SK-N-SH (cell line): ENCODE measurements at regions not wholly inside any gene's neighbourhood (a gene's known extent, or its start where the extent isn't known, plus 50 kb on each side); places are given as distances from the start of the nearest gene placed in this dataset.

Experiments used
- CTCF ChIA-PET: fragments of 300-600, 350-600 bp; formaldehyde crosslinking; extraction: SDS; loops from one replicate; lab custom pipeline; 2021; lab: Yijun Ruan, JAX
- POLR2A ChIA-PET: fragments of 350-600 bp; sonication (Branson Sonifier 250); formaldehyde crosslinking; extraction: SDS; loops from one replicate; lab custom pipeline; 2020; ENCODE audit warnings: antibody characterized with exemption, inconsistent platforms; lab: Yijun Ruan, JAX
- DNase-seq: peaks from one replicate; pipeline ENCODE4 v3.0.0; 2012
- H2AFZ ChIP-seq: fragments of 200-600 bp; sonication (generic); 2 replicates; pipeline ENCODE4 v1.8.1; 2016; ENCODE audit warnings: antibody characterized with exemption, mild to moderate bottlenecking, low read depth
- H3F3A ChIP-seq: fragments of 200-600 bp; sonication (generic); replicated peaks from 2 replicates; pipeline ENCODE3; 2016; ENCODE audit warnings: antibody characterized with exemption, mild to moderate bottlenecking; ENCODE audit not compliant: insufficient read depth
- H3K27ac ChIP-seq, 2 experiments: fragments of 200-500 bp in 1 of 2; fragments of 200-600 bp in 1 of 2; sonication (Bioruptor generic) in 1 of 2; sonication (generic), shearing (Covaris generic) in 1 of 2; 2 replicates each; pipeline versions ENCODE4 v1.5.1 to v1.6.1; 2014 to 2016; ENCODE audit warnings: low read depth in 2 of 2, inconsistent platforms in 1 of 2, low read length in 1 of 2, mild to moderate bottlenecking in 1 of 2, mixed read lengths in 1 of 2
- H3K27me3 ChIP-seq: fragments of 200-600 bp; sonication (generic), shearing (Covaris generic); 2 replicates; pipeline ENCODE4 v1.6.1; 2016; ENCODE audit warnings: mixed run types; ENCODE audit not compliant: insufficient read depth
- H3K36me3 ChIP-seq, 2 experiments: fragments of 200-500 bp in 1 of 2; fragments of 200-600 bp in 1 of 2; sonication (Bioruptor generic) in 1 of 2; sonication (generic) in 1 of 2; replicated peaks in 1 of 2; 2 replicates each; pipeline versions ENCODE3 to v1.5.1; 2014 to 2016; ENCODE audit warnings: low read length in 1 of 2, mild to moderate bottlenecking in 1 of 2; ENCODE audit not compliant: insufficient read depth in 2 of 2, control insufficient read depth in 1 of 2
- H3K4me1 ChIP-seq, 2 experiments: fragments of 200-500 bp in 1 of 2; fragments of 200-600 bp in 1 of 2; sonication (Bioruptor generic) in 1 of 2; sonication (generic), shearing (Covaris generic) in 1 of 2; 2 replicates each; pipeline versions ENCODE4 v1.5.1 to v1.6.1; 2014 to 2016; ENCODE audit warnings: low read depth in 1 of 2, low read length in 1 of 2, mixed run types in 1 of 2; ENCODE audit not compliant: insufficient read depth in 2 of 2, control insufficient read depth in 1 of 2
- H3K4me2 ChIP-seq: fragments of 200-600 bp; sonication (generic), shearing (Covaris generic); 2 replicates; pipeline ENCODE4 v1.6.1; 2017; ENCODE audit warnings: mixed run types
- H3K4me3 ChIP-seq, 2 experiments: fragments of 200-500 bp in 1 of 2; fragments of 200-600 bp in 1 of 2; sonication (Bioruptor generic) in 1 of 2; sonication (generic), shearing (Covaris generic) in 1 of 2; 2 replicates each; pipeline versions ENCODE4 v1.5.1 to v1.8.1; 2014 to 2016; ENCODE audit warnings: low read depth in 2 of 2, inconsistent platforms in 1 of 2, low read length in 1 of 2, mild to moderate bottlenecking in 1 of 2, mixed read lengths in 1 of 2, moderate library complexity in 1 of 2
- H3K79me2 ChIP-seq: fragments of 200-600 bp; sonication (generic); 2 replicates; pipeline ENCODE4 v1.8.1; 2017; ENCODE audit warnings: mild to moderate bottlenecking; ENCODE audit not compliant: insufficient read depth
- H3K9ac ChIP-seq: fragments of 200-600 bp; sonication (generic); 2 replicates; pipeline ENCODE4 v1.6.1; 2017; ENCODE audit warnings: mixed run types
- H3K9me2 ChIP-seq: fragments of 200-600 bp; sonication (generic); 2 replicates; pipeline ENCODE4 v1.6.1; 2017; ENCODE audit warnings: mixed run types
- H3K9me3 ChIP-seq: fragments of 200-600 bp; sonication (generic); 2 replicates; pipeline ENCODE4 v1.6.1; 2017; ENCODE audit warnings: mixed run types, mild to moderate bottlenecking, moderate library complexity
- H4K20me1 ChIP-seq: fragments of 200-600 bp; sonication (generic); 2 replicates; pipeline ENCODE4 v1.6.1; 2017; ENCODE audit warnings: mild to moderate bottlenecking, mixed run types; ENCODE audit not compliant: insufficient read depth
- CTCF ChIP-seq: fragments of 200-600 bp; sonication (generic); IDR thresholded peaks from 2 replicates; pipeline ENCODE4 v1.6.1; 2017; ENCODE audit warnings: antibody characterized with exemption, mild to moderate bottlenecking, moderate library complexity
- FOSL2 ChIP-seq: IDR thresholded peaks from 2 replicates; pipeline ENCODE4 v1.4.0; 2012; ENCODE audit warnings: low read depth, mild to moderate bottlenecking, moderate library complexity, borderline replicate concordance
- FOXJ3 ChIP-seq: sonication (generic); formaldehyde crosslinking; IDR thresholded peaks from 2 replicates; pipeline ENCODE4 v1.5.1; 2020; ENCODE audit warnings: mild to moderate bottlenecking, missing genetic modification reagents
- FOXM1 ChIP-seq: IDR thresholded peaks from 2 replicates; pipeline ENCODE4 v1.4.0; 2012; ENCODE audit warnings: low read depth, mild to moderate bottlenecking
- IRF3 ChIP-seq: fragments of 150-350 bp; IDR thresholded peaks from 2 replicates; pipeline ENCODE4 v1.6.1; 2016; ENCODE audit warnings: mild to moderate bottlenecking, low read depth, low read length
- NRF1 ChIP-seq: IDR thresholded peaks from 2 replicates; pipeline ENCODE4 v1.6.1; 2012; ENCODE audit warnings: low read depth, mild to moderate bottlenecking, low read length
- RAD21 ChIP-seq: IDR thresholded peaks from 2 replicates; pipeline ENCODE4 v1.6.1; 2012; ENCODE audit warnings: mild to moderate bottlenecking, low read length
- REST ChIP-seq: IDR thresholded peaks from 2 replicates; pipeline ENCODE4 v1.6.1; 2012; ENCODE audit warnings: mild to moderate bottlenecking, low read depth, low read length, moderate library complexity
- RXRA ChIP-seq: IDR thresholded peaks from 2 replicates; pipeline ENCODE4 v1.4.0; 2012; ENCODE audit warnings: low read depth, mild to moderate bottlenecking, borderline replicate concordance
- TEAD4 ChIP-seq: IDR thresholded peaks from 2 replicates; pipeline ENCODE4 v1.4.0; 2012; ENCODE audit warnings: mild to moderate bottlenecking, borderline replicate concordance; ENCODE audit not compliant: insufficient read depth
- ZBTB33 ChIP-seq: IDR thresholded peaks from 2 replicates; pipeline ENCODE4 v1.4.0; 2012; ENCODE audit warnings: low read depth, borderline replicate concordance
- WGBS: methylation state at CpG from one replicate; pipeline ENCODE4 v1.1.6; 2017; ENCODE audit warnings: low lambda C conversion rate; 5-methylcytosine and 5-hydroxymethylcytosine counted together

GRCh38 chr5:23963449-23963848 lies 456.0 kb downstream of the PRDM9 start:
- CTCF ChIA-PET, result interaction anchor here (1.0 kb wide), 1 partner anchor 15 kb away, joined by 3 read pairs; no protein-coding TSS in a partner anchor
- Histone ChIP-seq H4K20me1 (no peaks in the 10 kb centered on the region), H3K4me1 (no peaks in the 10 kb centered on the region), H3K9me3 (no peaks in the 10 kb centered on the region), H2AFZ (no peak overlapping the region), H3K9ac (no peak overlapping the region), H3K27me3 (no peaks in the 10 kb centered on the region), H3K9me2 (0 out of 2 replicates have a peak, but pooled peaks cover 2% of the 10 kb centered on the region), H3K79me2 (no peaks in the 10 kb centered on the region), H3K27ac (no peak overlapping the region), H3K4me2 (no peak overlapping the region), H3K4me3 (no peak overlapping the region), H3K36me3 (no peaks in the 10 kb centered on the region), H3F3A (no peaks in the 10 kb centered on the region)
- DNase-seq, result no peak
- WGBS, result 2% methylated on average over 5 of the region's 5 CpGs
- TF ChIP-seq IRF3 (no peak), FOXJ3 (CRISPR knock-in tag) (no peak), REST (no peak), NRF1 (no peak), CTCF (no peak), FOSL2 (no peak), RAD21 (no peak), RXRA (no peak), TEAD4 (no peak), FOXM1 (no peak), ZBTB33 (no peak)
- POLR2A ChIA-PET, result no interaction called here
